ENCODE measurements at regions not wholly inside any gene's neighbourhood (a gene's known extent, or its start where the extent isn't known, plus 50 kb on each side); places are given as distances from the start of the nearest gene placed in this dataset.
"Not testable (repeated sequence)": the region's sequence is repeated elsewhere in the genome, so short reads cannot be mapped to it uniquely, and the experiment has no call there.

GRCh38 chr4:125651707-125652357 is 337.1 kb downstream of the FAT4 start:
- not testable (repeated sequence) for DNase-seq, H3K27ac Mint-ChIP-seq

GRCh38 chr4:125658773-125659172 is 344.0 kb downstream of the FAT4 start:
- Mint-ChIP-seq H3K27ac (no peak overlapping the region), H3K9me3 (no peaks in the 10 kb centered on the region), H3K4me1 (ENCODE audit: low read depth) (no peaks in the 10 kb centered on the region), H3K4me3 (no peak overlapping the region), H3K27me3 (ENCODE audit: low read depth) (no peaks in the 10 kb centered on the region), H3K36me3 (ENCODE audit: insufficient read depth in 2 of 2) (no peaks in the 10 kb centered on the region)
- no peak for ATAC-seq (replicated peaks in 1 of 2)
- no peak for DNase-seq

More at GRCh38 chr4:125651707-125652357, 337.1 kb downstream of the FAT4 start:
- not testable (repeated sequence) for H3K36me3 Mint-ChIP-seq (ENCODE audit: insufficient read depth in 2 of 2); H3K9me3 Mint-ChIP-seq; H3K4me3 Mint-ChIP-seq; H3K27me3 Mint-ChIP-seq (ENCODE audit: low read depth); H3K4me1 Mint-ChIP-seq (ENCODE audit: low read depth); ATAC-seq (replicated peaks in 1 of 2)

GRCh38 chr4:125663896-125664767 is 349.4 kb downstream of the FAT4 start:
- peaks cover 0 to 4% of the 10 kb centered on the region in 2 donors for H3K9me3 Mint-ChIP-seq
- no peaks in the 10 kb centered on the region for H3K4me1 Mint-ChIP-seq (ENCODE audit: low read depth)
- H3K4me3 Mint-ChIP-seq, result no peak overlapping the region
- no peaks in the 10 kb centered on the region for H3K27me3 Mint-ChIP-seq (ENCODE audit: low read depth)
- ATAC-seq (replicated peaks in 1 of 2), result no peak
- H3K36me3 Mint-ChIP-seq (ENCODE audit: insufficient read depth in 2 of 2), result no peaks in the 10 kb centered on the region
- H3K27ac Mint-ChIP-seq, result no peak overlapping the region
- DNase-seq, result no peak

- Mint-ChIP-seq H3K27ac (no peak overlapping the region), H3K9me3 (peaks cover 3 to 4% of the 10 kb centered on the region in 2 donors), H3K27me3 (ENCODE audit: low read depth) (no peaks in the 10 kb centered on the region), H3K4me3 (no peak overlapping the region), H3K36me3 (ENCODE audit: insufficient read depth in 2 of 2) (no peaks in the 10 kb centered on the region), H3K4me1 (ENCODE audit: low read depth) (no peaks in the 10 kb centered on the region)
- no peak for ATAC-seq (replicated peaks in 1 of 2)
- DNase-seq, result no peak
These were observed 351.9 kb downstream of the FAT4 start for GRCh38 chr4:125666635-125667034.

- ATAC-seq (replicated peaks in 1 of 2), result no peak
- no peak overlapping the region for H3K27ac Mint-ChIP-seq
- H3K4me1 Mint-ChIP-seq (ENCODE audit: low read depth), result no peaks in the 10 kb centered on the region
- H3K36me3 Mint-ChIP-seq (ENCODE audit: insufficient read depth in 2 of 2), result no peaks in the 10 kb centered on the region
- H3K27me3 Mint-ChIP-seq (ENCODE audit: low read depth), result no peaks in the 10 kb centered on the region
- DNase-seq, result no peak
- H3K4me3 Mint-ChIP-seq, result no peak overlapping the region
- peaks cover 2 to 3% of the 10 kb centered on the region in 2 donors for H3K9me3 Mint-ChIP-seq
These were observed 361.4 kb downstream of the FAT4 start for GRCh38 chr4:125676156-125676555.

GRCh38 chr4:125676583-125676982 is 361.8 kb downstream of the FAT4 start:
- H3K27me3 Mint-ChIP-seq (ENCODE audit: low read depth), result no peaks in the 10 kb centered on the region

GRCh38 chr4:125677665-125678307 is 363.0 kb downstream of the FAT4 start:
- Mint-ChIP-seq H3K27me3 (ENCODE audit: low read depth) (no peaks in the 10 kb centered on the region), H3K27ac (no peak overlapping the region), H3K4me1 (ENCODE audit: low read depth) (no peaks in the 10 kb centered on the region), H3K9me3 (peaks cover 2 to 3% of the 10 kb centered on the region in 2 donors), H3K36me3 (ENCODE audit: insufficient read depth in 2 of 2) (no peaks in the 10 kb centered on the region), H3K4me3 (no peak overlapping the region)
- no peak for DNase-seq
- ATAC-seq (replicated peaks in 1 of 2), result no peak

More at GRCh38 chr4:125676583-125676982, 361.8 kb downstream of the FAT4 start:
- ATAC-seq (replicated peaks in 1 of 2) (no peak), DNase-seq (no peak)
- no peaks in the 10 kb centered on the region for H3K4me1 Mint-ChIP-seq (ENCODE audit: low read depth)
- H3K9me3 Mint-ChIP-seq, result peaks cover 2 to 3% of the 10 kb centered on the region in 2 donors
- H3K36me3 Mint-ChIP-seq (ENCODE audit: insufficient read depth in 2 of 2), result no peaks in the 10 kb centered on the region
- no peak overlapping the region for H3K4me3 Mint-ChIP-seq
- no peak overlapping the region for H3K27ac Mint-ChIP-seq

GRCh38 chr4:125679989-125680388 is 365.2 kb downstream of the FAT4 start:
- Mint-ChIP-seq H3K4me3 (no peak overlapping the region), H3K36me3 (ENCODE audit: insufficient read depth in 2 of 2) (no peaks in the 10 kb centered on the region), H3K9me3 (peaks cover 0 to 1% of the 10 kb centered on the region in 2 donors), H3K4me1 (ENCODE audit: low read depth) (no peaks in the 10 kb centered on the region), H3K27ac (no peak overlapping the region), H3K27me3 (ENCODE audit: low read depth) (no peaks in the 10 kb centered on the region)
- DNase-seq (no peak), ATAC-seq (replicated peaks in 1 of 2) (no peak)

- Mint-ChIP-seq H3K4me3 (no peak overlapping the region), H3K36me3 (ENCODE audit: insufficient read depth in 2 of 2) (no peaks in the 10 kb centered on the region), H3K27ac (no peak overlapping the region), H3K9me3 (peaks cover 0 to 1% of the 10 kb centered on the region in 2 donors), H3K27me3 (ENCODE audit: low read depth) (no peaks in the 10 kb centered on the region), H3K4me1 (ENCODE audit: low read depth) (no peaks in the 10 kb centered on the region)
- ATAC-seq (replicated peaks in 1 of 2) (no peak), DNase-seq (no peak)
These were observed 366.5 kb downstream of the FAT4 start for GRCh38 chr4:125681240-125681639.

- no peaks in the 10 kb centered on the region for H3K27me3 Mint-ChIP-seq (ENCODE audit: low read depth)
- H3K4me3 Mint-ChIP-seq, result no peak overlapping the region
- no peaks in the 10 kb centered on the region for H3K4me1 Mint-ChIP-seq (ENCODE audit: low read depth)
- H3K9me3 Mint-ChIP-seq, result peaks cover 2 to 4% of the 10 kb centered on the region in 2 donors
- no peak overlapping the region for H3K27ac Mint-ChIP-seq
- no peak for ATAC-seq (replicated peaks in 1 of 2)
- DNase-seq, result no peak
- no peaks in the 10 kb centered on the region for H3K36me3 Mint-ChIP-seq (ENCODE audit: insufficient read depth in 2 of 2)
These were observed 368.0 kb downstream of the FAT4 start for GRCh38 chr4:125682730-125683129.

- H3K27me3 Mint-ChIP-seq (ENCODE audit: low read depth), result no peaks in the 10 kb centered on the region
These were observed 374.1 kb downstream of the FAT4 start for GRCh38 chr4:125688841-125689240.

GRCh38 chr4:125689805-125690204 is 375.1 kb downstream of the FAT4 start:
- Mint-ChIP-seq H3K27ac (no peak overlapping the region), H3K36me3 (ENCODE audit: insufficient read depth in 2 of 2) (no peaks in the 10 kb centered on the region), H3K4me1 (ENCODE audit: low read depth) (no peaks in the 10 kb centered on the region), H3K4me3 (no peak overlapping the region), H3K27me3 (ENCODE audit: low read depth) (no peaks in the 10 kb centered on the region), H3K9me3 (peaks cover 3 to 4% of the 10 kb centered on the region in 2 donors)
- ATAC-seq (replicated peaks in 1 of 2) (no peak), DNase-seq (no peak)

More at GRCh38 chr4:125688841-125689240, 374.1 kb downstream of the FAT4 start:
- H3K36me3 Mint-ChIP-seq (ENCODE audit: insufficient read depth in 2 of 2), result no peaks in the 10 kb centered on the region
- no peaks in the 10 kb centered on the region for H3K4me1 Mint-ChIP-seq (ENCODE audit: low read depth)
- H3K4me3 Mint-ChIP-seq, result no peak overlapping the region
- peaks cover 3 to 4% of the 10 kb centered on the region in 2 donors for H3K9me3 Mint-ChIP-seq
- no peak overlapping the region for H3K27ac Mint-ChIP-seq
- no peak for ATAC-seq (replicated peaks in 1 of 2)
- no peak for DNase-seq

GRCh38 chr4:125693228-125693627 is 378.5 kb downstream of the FAT4 start:
- Mint-ChIP-seq H3K27me3 (ENCODE audit: low read depth) (no peaks in the 10 kb centered on the region), H3K27ac (no peak overlapping the region), H3K36me3 (ENCODE audit: insufficient read depth in 2 of 2) (no peaks in the 10 kb centered on the region), H3K9me3 (peaks cover 0 to 5% of the 10 kb centered on the region in 2 donors), H3K4me3 (no peak overlapping the region), H3K4me1 (ENCODE audit: low read depth) (no peaks in the 10 kb centered on the region)
- ATAC-seq (replicated peaks in 1 of 2) (no peak), DNase-seq (no peak)

Data from activated T-cell treated with anti-CD3 and anti-CD28 coated beads, Interleukin-2, amount 50 U/mL, for 72 hours (primary cell).